ENCODE measurements at regions not wholly inside any gene's neighbourhood (a gene's known extent, or its start where the extent isn't known, plus 50 kb on each side); places are given as distances from the start of the nearest gene placed in this dataset.

DNA sequence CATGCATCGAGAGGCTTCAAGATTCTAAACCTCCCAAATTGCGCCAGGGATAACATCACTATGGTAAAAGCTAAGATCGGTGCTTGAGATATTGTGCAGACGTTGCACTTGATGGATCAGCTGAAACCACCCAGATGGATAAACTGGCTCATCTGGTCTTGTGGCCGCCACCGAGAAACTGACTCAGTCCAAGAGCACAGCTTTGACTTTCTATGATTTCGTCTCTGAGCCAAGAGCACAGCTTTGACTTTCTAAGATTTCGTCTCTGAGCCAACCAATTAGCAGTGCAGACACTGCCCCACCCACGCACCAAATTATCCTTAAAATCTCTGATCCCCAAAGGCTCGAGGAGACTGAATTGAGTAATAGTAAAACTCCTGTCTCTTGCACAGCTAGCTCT lies 687.2 kb downstream of the FAM133A start:
- Histone ChIP-seq H2AFZ (ENCODE audit: low read length) (no peak overlapping the region), H3K9me3 (ENCODE audit: low read depth, low read length) (no peaks in the 10 kb centered on the region), H3K4me1 (ENCODE audit: insufficient read depth, low read length) (no peaks in the 10 kb centered on the region), H3K79me2 (ENCODE audit: insufficient read depth, low read length) (no peaks in the 10 kb centered on the region), H3K27me3 (ENCODE audit: insufficient read depth, low read length) (no peaks in the 10 kb centered on the region), H3K27ac (ENCODE audit: low read depth, low read length) (no peak overlapping the region), H3K4me3 (ENCODE audit: insufficient read depth, low read length) (no peak overlapping the region), H3K4me2 (ENCODE audit: insufficient read depth, low read length) (no peak overlapping the region), H3K36me3 (ENCODE audit: insufficient read depth, low read length) (no peaks in the 10 kb centered on the region), H4K20me1 (ENCODE audit: insufficient read depth, low read length) (no peaks in the 10 kb centered on the region)
- TF ChIP-seq, protein P1, sequence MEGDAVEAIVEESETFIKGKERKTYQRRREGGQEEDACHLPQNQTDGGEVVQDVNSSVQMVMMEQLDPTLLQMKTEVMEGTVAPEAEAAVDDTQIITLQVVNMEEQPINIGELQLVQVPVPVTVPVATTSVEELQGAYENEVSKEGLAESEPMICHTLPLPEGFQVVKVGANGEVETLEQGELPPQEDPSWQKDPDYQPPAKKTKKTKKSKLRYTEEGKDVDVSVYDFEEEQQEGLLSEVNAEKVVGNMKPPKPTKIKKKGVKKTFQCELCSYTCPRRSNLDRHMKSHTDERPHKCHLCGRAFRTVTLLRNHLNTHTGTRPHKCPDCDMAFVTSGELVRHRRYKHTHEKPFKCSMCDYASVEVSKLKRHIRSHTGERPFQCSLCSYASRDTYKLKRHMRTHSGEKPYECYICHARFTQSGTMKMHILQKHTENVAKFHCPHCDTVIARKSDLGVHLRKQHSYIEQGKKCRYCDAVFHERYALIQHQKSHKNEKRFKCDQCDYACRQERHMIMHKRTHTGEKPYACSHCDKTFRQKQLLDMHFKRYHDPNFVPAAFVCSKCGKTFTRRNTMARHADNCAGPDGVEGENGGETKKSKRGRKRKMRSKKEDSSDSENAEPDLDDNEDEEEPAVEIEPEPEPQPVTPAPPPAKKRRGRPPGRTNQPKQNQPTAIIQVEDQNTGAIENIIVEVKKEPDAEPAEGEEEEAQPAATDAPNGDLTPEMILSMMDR (IDR thresholded peaks at IDR 0.05; ENCODE audit: extremely low read depth, low read depth, low read length) = no peak
- no peak for DNase-seq (ENCODE audit: insufficient read length, low spot score, missing footprints)

DNA sequence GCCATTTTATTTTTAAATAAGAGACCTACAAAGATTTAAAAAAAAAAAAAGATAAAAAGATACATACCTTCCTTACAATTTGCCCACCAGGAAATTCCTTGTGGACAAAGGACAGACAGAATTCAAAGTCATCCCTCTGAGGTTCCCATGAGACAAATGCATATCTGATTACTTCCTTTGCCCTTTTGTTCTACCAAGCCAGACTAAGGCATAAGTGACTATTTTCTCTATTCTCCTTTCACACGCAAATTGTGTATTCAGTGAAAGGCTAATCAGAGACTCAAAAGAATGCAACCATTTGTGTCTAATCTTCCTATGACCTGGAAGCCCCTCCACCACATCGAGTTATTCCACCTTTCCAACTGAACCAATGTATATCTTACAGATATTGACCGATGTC lies 691.7 kb downstream of the FAM133A start:
- no peaks in the 10 kb centered on the region for H3K79me2 ChIP-seq (ENCODE audit: insufficient read depth, low read length)
- H3K27ac ChIP-seq (ENCODE audit: low read depth, low read length) = no peak overlapping the region
- TF ChIP-seq, protein P1 (IDR thresholded peaks at IDR 0.05; ENCODE audit: extremely low read depth, low read depth, low read length) = no peak
- DNase-seq (ENCODE audit: insufficient read length, low spot score, missing footprints) = no peak
- H3K36me3 ChIP-seq (ENCODE audit: insufficient read depth, low read length) = no peaks in the 10 kb centered on the region
- H3K27me3 ChIP-seq (ENCODE audit: insufficient read depth, low read length) = no peaks in the 10 kb centered on the region
- H3K4me1 ChIP-seq (ENCODE audit: insufficient read depth, low read length) = no peaks in the 10 kb centered on the region
- H2AFZ ChIP-seq (ENCODE audit: low read length) = no peak overlapping the region
- no peak overlapping the region for H3K4me3 ChIP-seq (ENCODE audit: insufficient read depth, low read length)
- no peaks in the 10 kb centered on the region for H4K20me1 ChIP-seq (ENCODE audit: insufficient read depth, low read length)
- no peak overlapping the region for H3K4me2 ChIP-seq (ENCODE audit: insufficient read depth, low read length)
- H3K9me3 ChIP-seq (ENCODE audit: low read depth, low read length) = no peaks in the 10 kb centered on the region

DNA sequence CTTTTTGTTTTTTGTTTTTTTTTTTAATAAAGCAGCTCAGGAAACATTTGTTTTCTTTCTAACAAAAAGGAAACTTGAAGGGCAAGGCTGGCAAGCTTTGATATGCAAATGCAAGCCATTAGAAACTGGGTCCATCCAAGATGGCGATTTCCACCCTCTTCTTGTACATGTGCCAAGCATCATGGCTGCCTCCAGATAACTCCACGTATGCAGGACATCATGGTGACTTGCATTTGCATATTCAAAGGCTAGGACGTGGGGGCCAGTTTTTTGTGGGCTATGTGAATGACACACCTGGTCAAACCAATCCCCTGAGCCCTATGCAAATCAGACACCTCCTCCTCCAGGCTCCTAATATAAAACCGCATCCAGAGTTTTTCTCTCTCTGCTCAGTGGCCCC lies 692.6 kb downstream of the FAM133A start:
- no peak overlapping the region for H3K27ac ChIP-seq (ENCODE audit: low read depth, low read length)
- no peak overlapping the region for H2AFZ ChIP-seq (ENCODE audit: low read length)
- no peaks in the 10 kb centered on the region for H3K27me3 ChIP-seq (ENCODE audit: insufficient read depth, low read length)
- H3K79me2 ChIP-seq (ENCODE audit: insufficient read depth, low read length) = no peaks in the 10 kb centered on the region
- no peaks in the 10 kb centered on the region for H3K4me1 ChIP-seq (ENCODE audit: insufficient read depth, low read length)
- H3K4me2 ChIP-seq (ENCODE audit: insufficient read depth, low read length) = no peak overlapping the region
- H3K9me3 ChIP-seq (ENCODE audit: low read depth, low read length) = no peaks in the 10 kb centered on the region
- DNase-seq (ENCODE audit: insufficient read length, low spot score, missing footprints) = no peak
- H4K20me1 ChIP-seq (ENCODE audit: insufficient read depth, low read length) = no peaks in the 10 kb centered on the region
- H3K4me3 ChIP-seq (ENCODE audit: insufficient read depth, low read length) = no peak overlapping the region
- TF ChIP-seq, protein P1 (IDR thresholded peaks at IDR 0.05; ENCODE audit: extremely low read depth, low read depth, low read length) = no peak
- no peaks in the 10 kb centered on the region for H3K36me3 ChIP-seq (ENCODE audit: insufficient read depth, low read length)

DNA sequence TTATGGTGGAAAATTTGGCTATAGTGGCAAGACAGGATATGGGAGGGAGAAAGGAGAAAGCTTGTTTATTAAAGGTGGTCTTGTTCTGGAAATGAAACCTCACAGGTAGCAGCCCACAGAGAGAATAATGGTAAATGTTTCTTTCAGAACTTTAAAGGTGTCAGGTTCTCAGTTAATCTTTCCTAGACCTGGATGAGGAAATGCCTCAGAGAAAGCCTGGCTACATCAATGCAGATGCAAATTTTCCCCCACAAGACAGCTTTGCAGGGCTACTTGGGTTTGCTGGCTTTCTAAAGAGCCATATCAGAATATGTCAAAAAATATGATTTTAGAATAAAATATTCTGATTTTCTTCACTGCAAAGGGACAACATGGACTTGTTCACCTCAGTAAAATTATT lies 715.0 kb downstream of the FAM133A start:
- H3K4me1 ChIP-seq (ENCODE audit: insufficient read depth, low read length) = no peaks in the 10 kb centered on the region
- H4K20me1 ChIP-seq (ENCODE audit: insufficient read depth, low read length) = no peaks in the 10 kb centered on the region
- no peak for DNase-seq (ENCODE audit: insufficient read length, low spot score, missing footprints)
- no peak overlapping the region for H3K4me3 ChIP-seq (ENCODE audit: insufficient read depth, low read length)
- H3K79me2 ChIP-seq (ENCODE audit: insufficient read depth, low read length) = no peaks in the 10 kb centered on the region
- H3K36me3 ChIP-seq (ENCODE audit: insufficient read depth, low read length) = no peaks in the 10 kb centered on the region
- no peaks in the 10 kb centered on the region for H3K27me3 ChIP-seq (ENCODE audit: insufficient read depth, low read length)
- H3K9me3 ChIP-seq (ENCODE audit: low read depth, low read length) = no peaks in the 10 kb centered on the region
- TF ChIP-seq, protein P1 (IDR thresholded peaks at IDR 0.05; ENCODE audit: extremely low read depth, low read depth, low read length) = no peak
- no peak overlapping the region for H2AFZ ChIP-seq (ENCODE audit: low read length)
- no peak overlapping the region for H3K27ac ChIP-seq (ENCODE audit: low read depth, low read length)
- no peak overlapping the region for H3K4me2 ChIP-seq (ENCODE audit: insufficient read depth, low read length)

Measured in osteoblast (primary cell).